HG03378 (cell line): ENCODE measurements at regions not wholly inside any gene's neighbourhood (a gene's known extent, or its start where the extent isn't known, plus 50 kb on each side); places are given as distances from the start of the nearest gene placed in this dataset.

Experiments
- ATAC-seq: cut with Tn5 transposase; IDR thresholded peaks from one replicate; pipeline ENCODE4 v1.9.1; 2021; ENCODE audit warnings: mild to moderate bottlenecking, moderate library complexity; ENCODE audit not compliant: unreplicated experiment

GRCh38 chr16:86797700-86798099, 219.4 kb downstream of the FOXL1 start:
- no peak for ATAC-seq

- ATAC-seq = no peak
Measured at GRCh38 chr16:86798247-86799041, 220.1 kb downstream of the FOXL1 start.

- no peak for ATAC-seq
Measured at GRCh38 chr16:86799367-86799766, 221.0 kb downstream of the FOXL1 start.

- no peak for ATAC-seq
Measured at GRCh38 chr16:86800894-86801293, 222.5 kb downstream of the FOXL1 start.

- no peak for ATAC-seq
Measured at GRCh38 chr16:86802013-86802412, 223.7 kb downstream of the FOXL1 start.

GRCh38 chr16:86805188-86805587, 226.8 kb downstream of the FOXL1 start:
- no peak for ATAC-seq

GRCh38 chr16:86806181-86806837, 228.0 kb downstream of the FOXL1 start:
- ATAC-seq = no peak

GRCh38 chr16:86806838-86807351, 228.5 kb downstream of the FOXL1 start:
- ATAC-seq = no peak

- ATAC-seq = no peak
Measured at GRCh38 chr16:86808863-86809444, 230.6 kb downstream of the FOXL1 start.

GRCh38 chr16:86809458-86809955, 231.2 kb downstream of the FOXL1 start:
- no peak for ATAC-seq

GRCh38 chr16:86810062-86810461, 231.7 kb downstream of the FOXL1 start:
- no peak for ATAC-seq

GRCh38 chr16:86812363-86812970, 234.1 kb downstream of the FOXL1 start:
- no peak for ATAC-seq

- ATAC-seq = no peak
Measured at GRCh38 chr16:86814256-86814655, 235.9 kb downstream of the FOXL1 start.

- ATAC-seq = no peak
Measured at GRCh38 chr16:86816930-86817625, 238.7 kb downstream of the FOXL1 start.

- ATAC-seq = no peak
Measured at GRCh38 chr16:86818671-86819532, 240.6 kb downstream of the FOXL1 start.

GRCh38 chr16:86819533-86819892, 241.2 kb downstream of the FOXL1 start:
- ATAC-seq = no peak

GRCh38 chr16:86821895-86822294, 243.5 kb downstream of the FOXL1 start:
- no peak for ATAC-seq

GRCh38 chr16:86823125-86823524, 244.8 kb downstream of the FOXL1 start:
- ATAC-seq = no peak

GRCh38 chr16:86823888-86824671, 245.7 kb downstream of the FOXL1 start:
- ATAC-seq = no peak
